WI38 (cell line): ENCODE measurements at regions not wholly inside any gene's neighbourhood (a gene's known extent, or its start where the extent isn't known, plus 50 kb on each side); places are given as distances from the start of the nearest gene placed in this dataset.

Source experiments
- H3K4me3 ChIP-seq: 2 replicates; pipeline ENCODE4 v1.5.1; 2011; ENCODE audit warnings: low read depth, mild to moderate bottlenecking, control low read depth, low read length
- TF ChIP-seq, protein P1 (sequence below): IDR thresholded peaks from 2 replicates; pipeline ENCODE4 v1.5.1; 2012; ENCODE audit warnings: low read depth, mild to moderate bottlenecking, control low read depth, low read length

DNA sequence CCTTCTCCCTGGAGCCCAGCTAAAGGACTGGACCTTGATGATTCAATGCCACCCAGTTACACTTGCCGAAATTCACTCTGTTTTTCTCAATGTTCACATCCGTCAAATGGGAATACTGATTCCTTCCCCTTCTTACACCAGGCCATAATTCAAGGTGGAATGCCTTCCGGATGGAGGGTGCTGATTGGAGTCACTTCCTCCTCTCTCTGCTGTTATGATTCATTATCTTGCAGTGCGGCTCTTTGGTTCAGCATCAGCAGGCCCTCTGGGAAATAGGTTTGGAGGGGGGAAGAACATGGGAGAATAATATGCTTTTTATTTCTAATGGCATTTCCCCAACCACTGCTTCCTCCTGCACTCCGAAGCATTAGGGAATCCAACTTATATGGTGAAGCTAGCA, 390.6 kb upstream of the TBX3 start:
- TF ChIP-seq, protein P1, sequence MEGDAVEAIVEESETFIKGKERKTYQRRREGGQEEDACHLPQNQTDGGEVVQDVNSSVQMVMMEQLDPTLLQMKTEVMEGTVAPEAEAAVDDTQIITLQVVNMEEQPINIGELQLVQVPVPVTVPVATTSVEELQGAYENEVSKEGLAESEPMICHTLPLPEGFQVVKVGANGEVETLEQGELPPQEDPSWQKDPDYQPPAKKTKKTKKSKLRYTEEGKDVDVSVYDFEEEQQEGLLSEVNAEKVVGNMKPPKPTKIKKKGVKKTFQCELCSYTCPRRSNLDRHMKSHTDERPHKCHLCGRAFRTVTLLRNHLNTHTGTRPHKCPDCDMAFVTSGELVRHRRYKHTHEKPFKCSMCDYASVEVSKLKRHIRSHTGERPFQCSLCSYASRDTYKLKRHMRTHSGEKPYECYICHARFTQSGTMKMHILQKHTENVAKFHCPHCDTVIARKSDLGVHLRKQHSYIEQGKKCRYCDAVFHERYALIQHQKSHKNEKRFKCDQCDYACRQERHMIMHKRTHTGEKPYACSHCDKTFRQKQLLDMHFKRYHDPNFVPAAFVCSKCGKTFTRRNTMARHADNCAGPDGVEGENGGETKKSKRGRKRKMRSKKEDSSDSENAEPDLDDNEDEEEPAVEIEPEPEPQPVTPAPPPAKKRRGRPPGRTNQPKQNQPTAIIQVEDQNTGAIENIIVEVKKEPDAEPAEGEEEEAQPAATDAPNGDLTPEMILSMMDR: no peak
- no peak overlapping the region for H3K4me3 ChIP-seq

DNA sequence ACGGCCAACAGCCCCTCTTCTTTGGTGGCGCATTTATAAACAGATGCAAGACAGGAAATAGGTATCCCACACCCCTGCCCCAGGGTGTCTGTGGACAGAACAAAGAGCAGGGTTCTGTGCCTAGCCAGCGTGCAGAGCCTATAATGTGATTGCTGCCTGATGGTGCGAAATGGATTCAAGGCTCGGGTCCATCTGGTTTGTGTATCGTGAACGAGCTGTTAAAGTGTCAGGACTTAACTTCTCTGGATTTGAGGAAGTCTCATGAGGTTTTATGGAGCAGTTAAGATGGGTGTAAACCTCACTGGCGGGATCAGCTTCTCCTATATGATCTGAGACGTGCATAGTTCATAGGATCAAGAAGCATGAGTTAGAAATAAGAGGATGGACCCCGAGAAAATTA, 388.7 kb upstream of the TBX3 start:
- no peak overlapping the region for H3K4me3 ChIP-seq
- TF ChIP-seq, protein P1: no peak

DNA sequence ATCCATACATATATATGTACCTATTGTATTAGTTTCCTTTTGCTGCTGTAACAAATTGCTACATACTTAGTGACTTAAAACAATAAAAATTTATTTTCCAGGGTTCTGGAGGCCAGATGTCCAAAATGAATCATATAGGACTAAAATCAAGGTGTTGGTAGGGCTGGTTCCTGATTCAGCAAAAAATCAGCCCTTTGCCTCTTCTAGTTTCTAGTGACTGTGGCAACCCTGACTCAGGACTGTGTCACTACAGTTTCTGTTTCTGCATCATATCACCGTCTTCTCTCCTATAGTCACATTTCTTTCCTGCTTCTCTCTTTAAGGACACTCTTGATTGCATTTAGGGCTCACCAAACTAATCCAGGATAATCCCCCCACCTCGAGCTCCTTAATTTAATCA, 386.3 kb upstream of the TBX3 start:
- TF ChIP-seq, protein P1: no peak
- no peak overlapping the region for H3K4me3 ChIP-seq

DNA sequence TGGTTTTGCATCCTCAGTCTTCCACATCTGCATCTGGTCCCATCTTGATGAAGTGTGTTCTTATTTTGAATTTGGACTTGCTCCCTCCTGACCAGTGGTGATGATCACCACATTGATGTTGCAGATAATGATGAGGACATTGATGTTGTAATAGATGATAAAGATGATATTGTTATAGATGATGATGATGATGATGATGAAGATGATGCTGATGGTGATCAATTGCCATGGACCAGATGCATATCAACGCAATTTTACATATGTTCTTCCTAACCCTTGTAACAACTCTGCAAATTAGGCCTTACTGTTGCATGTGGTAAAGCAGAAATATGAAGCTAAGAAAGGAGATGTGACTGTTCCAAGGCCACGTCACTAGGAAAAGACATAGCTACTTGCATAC, 380.3 kb upstream of the TBX3 start:
- TF ChIP-seq, protein P1: no peak
- H3K4me3 ChIP-seq: no peak overlapping the region

DNA sequence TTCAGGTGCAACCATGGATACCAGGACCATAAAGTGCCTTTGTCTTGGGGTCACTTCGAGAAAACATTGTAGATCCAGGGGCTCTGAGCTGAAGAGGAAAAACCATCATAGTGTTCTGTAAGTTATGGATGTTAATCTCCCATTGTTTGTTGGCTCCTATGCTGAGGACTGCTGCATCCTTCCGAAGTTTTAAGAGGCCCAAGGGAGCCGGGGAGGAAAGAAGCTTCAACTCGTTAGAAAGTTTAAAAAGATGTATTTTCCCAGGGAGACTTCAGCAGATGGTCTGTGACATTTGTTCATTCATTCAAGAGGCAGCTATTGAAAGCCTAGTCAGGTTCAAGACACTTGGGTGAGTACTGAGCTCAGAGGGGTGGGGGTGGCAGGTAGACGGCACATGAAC, 378.8 kb upstream of the TBX3 start:
- TF ChIP-seq, protein P1: no peak

DNA sequence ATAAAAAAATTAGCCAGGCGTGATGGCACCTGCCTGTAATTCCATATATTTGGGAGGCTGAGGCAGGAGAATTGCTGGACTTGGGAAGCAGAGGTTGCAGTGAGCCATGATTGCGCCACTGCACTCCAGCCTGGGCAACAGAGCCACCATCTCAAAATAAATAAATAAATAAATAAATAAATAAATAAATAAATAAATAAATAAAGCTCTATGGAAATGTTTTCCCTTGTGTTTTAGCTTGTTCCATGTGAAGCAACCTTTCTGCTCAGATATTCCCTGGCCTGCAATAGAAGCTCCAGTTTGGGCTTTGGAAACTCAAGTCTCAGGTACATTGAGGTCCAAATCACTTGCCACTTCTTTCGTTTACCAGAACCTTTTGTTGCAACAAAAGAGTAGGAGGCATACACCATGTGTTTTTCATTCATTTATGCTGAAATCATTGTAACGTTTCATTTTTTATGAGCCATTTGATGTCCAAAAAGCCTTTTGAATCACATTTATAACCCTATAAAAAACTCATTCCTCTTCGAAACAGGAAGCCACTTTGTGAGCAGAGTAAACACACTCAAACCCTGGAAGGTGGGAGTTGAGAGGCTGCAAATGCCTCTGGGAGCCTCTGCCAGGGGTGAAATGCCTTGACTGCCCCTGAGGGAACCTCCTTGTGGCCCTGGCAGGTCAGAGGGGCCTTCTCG, 376.6 kb upstream of the TBX3 start:
- TF ChIP-seq, protein P1: no peak
- no peak overlapping the region for H3K4me3 ChIP-seq

More for the DNA sequence above, 378.8 kb upstream of the TBX3 start:
- no peak overlapping the region for H3K4me3 ChIP-seq

DNA sequence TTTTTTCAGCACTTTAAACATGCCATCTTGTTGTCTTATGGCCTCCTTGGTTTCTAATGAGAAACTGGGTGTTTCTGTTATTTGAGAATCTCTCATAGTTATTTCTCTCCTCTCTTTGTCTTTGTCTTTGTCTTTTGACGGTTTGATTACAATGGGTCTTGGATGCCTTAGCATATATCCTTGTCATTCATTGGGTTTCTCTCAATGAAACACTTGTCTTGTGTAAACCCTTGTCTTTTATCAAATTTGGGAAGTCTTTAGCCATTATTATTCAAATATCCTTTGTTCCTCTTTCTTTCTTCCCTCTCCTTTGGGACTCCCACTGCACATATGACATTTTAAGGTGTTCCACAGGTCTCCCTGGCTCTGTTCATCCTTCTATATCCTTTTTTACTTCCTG, 373.5 kb upstream of the TBX3 start:
- TF ChIP-seq, protein P1: no peak
- H3K4me3 ChIP-seq: no peak overlapping the region
